Naive B cell (primary cell): ENCODE measurements at regions not wholly inside any gene's neighbourhood (a gene's known extent, or its start where the extent isn't known, plus 50 kb on each side); places are given as distances from the start of the nearest gene placed in this dataset.
A peak's percentile ranks its signal among the peaks of the same experiment; 100 is the strongest.
"Not testable (repeated sequence)": the region's sequence is repeated elsewhere in the genome, so short reads cannot be mapped to it uniquely, and the experiment has no call there.

Source experiments
- ATAC-seq, 2 donors: fragments of 150-1000 bp; cut with Tn5 transposase; 2 replicates each; pipeline ENCODE4 v1.10.0; 2021; ENCODE audit warnings: low read depth in 2 of 2, mild to moderate bottlenecking in 2 of 2, moderate library complexity in 2 of 2
- DNase-seq: peaks from one replicate; pipeline ENCODE4 v3.0.0; 2022
- H3K27ac Mint-ChIP-seq, 6 donors: one replicate each; pipeline ENCODE4 v1.8.0; 2020 to 2022; ENCODE audit warnings: mild to moderate bottlenecking in 6 of 6, mixed read lengths in 6 of 6, moderate library complexity in 5 of 6, inconsistent platforms in 2 of 6
- H3K27me3 Mint-ChIP-seq, 3 donors: one replicate each; pipeline ENCODE4 v1.8.0; 2021 to 2022; ENCODE audit warnings: mixed read lengths in 3 of 3, mild to moderate bottlenecking in 1 of 3
- H3K36me3 Mint-ChIP-seq, 2 donors: one replicate each; pipeline ENCODE4 v1.8.0; 2020 to 2022; ENCODE audit warnings: mixed read lengths in 2 of 2, inconsistent platforms in 1 of 2, mild to moderate bottlenecking in 1 of 2
- H3K4me1 Mint-ChIP-seq, 3 donors: one replicate each; pipeline ENCODE4 v1.8.0; 2020 to 2022; ENCODE audit warnings: mixed read lengths in 3 of 3, inconsistent platforms in 1 of 3, mild to moderate bottlenecking in 1 of 3, moderate library complexity in 1 of 3
- H3K4me3 Mint-ChIP-seq, 8 donors: one replicate each; pipeline ENCODE4 v1.8.0; 2020 to 2022; ENCODE audit warnings: mild to moderate bottlenecking in 8 of 8, mixed read lengths in 8 of 8, moderate library complexity in 8 of 8, inconsistent platforms in 2 of 8
- H3K9me3 Mint-ChIP-seq, 7 donors: one replicate each; pipeline ENCODE4 v1.8.0; 2020 to 2022; ENCODE audit warnings: mixed read lengths in 7 of 7, mild to moderate bottlenecking in 5 of 7, inconsistent platforms in 2 of 7, moderate library complexity in 1 of 7

DNA sequence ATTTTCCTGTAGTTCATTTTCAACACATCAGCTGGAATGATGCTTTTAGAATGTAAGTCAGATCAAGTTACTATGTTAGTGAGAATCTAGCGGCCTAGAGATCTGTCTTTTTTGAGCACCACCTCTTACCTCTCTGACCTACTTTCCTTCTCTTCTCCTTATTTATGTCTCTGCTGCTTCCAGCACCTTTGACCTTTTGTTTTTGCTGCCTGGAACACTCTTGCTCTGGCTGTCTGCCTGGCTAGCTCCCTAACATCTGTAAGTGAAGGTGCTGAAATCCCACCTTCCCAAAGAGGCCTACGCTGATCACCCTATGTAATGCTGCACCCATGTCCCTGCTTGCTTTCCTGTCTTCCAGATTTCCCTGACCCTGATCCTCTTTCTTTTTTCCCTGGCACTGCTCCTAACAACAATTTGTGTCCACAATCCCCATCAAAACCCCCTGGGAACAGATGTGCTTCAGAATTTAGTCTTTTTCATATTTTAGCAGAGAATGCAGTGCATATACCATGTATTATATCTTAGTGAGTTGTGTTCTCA is 87.8 kb downstream of the RFPL4B start:
- Mint-ChIP-seq H3K4me1 (no peaks in the 10 kb centered on the region), H3K9me3 (no peaks in the 10 kb centered on the region)
- no peak for DNase-seq

DNA sequence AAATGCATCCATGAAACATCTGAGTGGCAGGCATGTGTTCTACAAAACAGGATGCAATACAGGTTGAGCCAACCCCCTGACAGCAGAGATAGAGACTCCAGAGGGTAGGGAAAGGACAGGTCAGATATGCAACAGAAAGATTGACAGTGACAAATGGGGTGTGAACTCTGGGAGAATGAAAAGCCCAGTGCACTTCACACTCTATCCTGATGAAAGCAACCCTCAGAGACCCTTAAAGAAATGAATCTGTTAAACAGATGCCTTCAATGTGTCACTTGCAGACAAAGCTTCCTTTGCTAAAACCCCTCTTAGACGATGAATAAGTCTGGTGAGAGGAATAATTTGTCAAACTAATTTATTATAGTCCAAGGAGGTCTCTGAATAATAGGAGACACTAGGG is 89.9 kb downstream of the RFPL4B start:
- Mint-ChIP-seq H3K4me1 (no peaks in the 10 kb centered on the region), H3K4me3 (no peak overlapping the region), H3K9me3 (no peaks in the 10 kb centered on the region), H3K36me3 (no peaks in the 10 kb centered on the region), H3K27ac (no peak overlapping the region), H3K27me3 (no peaks in the 10 kb centered on the region)
- ATAC-seq (no peak), DNase-seq (no peak)

More for the DNA sequence above, 87.8 kb downstream of the RFPL4B start:
- Mint-ChIP-seq H3K36me3 (no peaks in the 10 kb centered on the region), H3K27ac (no peak overlapping the region), H3K27me3 (no peaks in the 10 kb centered on the region), H3K4me3 (no peak overlapping the region)
- no peak for ATAC-seq

DNA sequence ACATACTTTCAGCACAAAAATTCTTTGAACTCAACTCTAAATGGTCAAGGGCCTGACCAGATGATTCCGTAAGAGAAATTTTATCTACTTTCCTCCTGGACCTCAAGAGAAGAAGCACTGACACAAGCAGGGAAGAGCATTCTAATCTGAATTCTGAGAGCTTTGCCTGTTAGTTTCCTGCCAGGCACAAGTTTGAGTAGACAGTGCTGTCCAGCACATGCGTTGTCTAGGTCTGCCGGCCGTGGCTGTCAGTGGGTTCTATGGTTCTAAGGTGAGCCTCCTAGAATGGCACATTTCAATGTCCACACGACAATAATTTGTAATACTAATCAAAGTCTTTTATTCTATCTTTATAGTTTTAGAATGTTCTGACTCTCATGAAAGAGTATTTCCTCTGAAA is 91.9 kb downstream of the RFPL4B start:
- ATAC-seq (no peak), DNase-seq (no peak)
- Mint-ChIP-seq H3K9me3 (no peaks in the 10 kb centered on the region), H3K27ac (peak overlapping the region in 1 of 6 donors; percentile 20), H3K4me3 (no peak overlapping the region), H3K27me3 (no peaks in the 10 kb centered on the region), H3K4me1 (no peaks in the 10 kb centered on the region), H3K36me3 (no peaks in the 10 kb centered on the region)

DNA sequence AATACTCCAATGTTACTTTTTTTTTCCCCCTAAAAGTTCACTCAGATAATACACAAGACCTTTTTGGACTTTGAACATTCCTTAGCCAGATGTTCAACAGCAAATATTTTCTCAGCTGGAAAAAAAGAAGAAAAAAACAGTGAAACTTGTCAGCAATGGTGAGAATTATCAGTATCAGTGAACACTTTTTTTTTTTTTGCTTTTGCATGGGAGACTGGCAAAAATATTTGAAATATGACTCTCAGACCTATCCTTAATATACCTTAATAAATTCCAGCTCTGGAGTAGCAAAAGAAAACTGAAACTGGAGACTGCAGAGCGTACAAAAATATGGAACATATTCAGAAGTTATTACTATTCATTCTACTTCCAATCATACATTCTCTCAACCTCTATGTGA is 92.3 kb downstream of the RFPL4B start:
- H3K4me1 Mint-ChIP-seq, result no peaks in the 10 kb centered on the region

DNA sequence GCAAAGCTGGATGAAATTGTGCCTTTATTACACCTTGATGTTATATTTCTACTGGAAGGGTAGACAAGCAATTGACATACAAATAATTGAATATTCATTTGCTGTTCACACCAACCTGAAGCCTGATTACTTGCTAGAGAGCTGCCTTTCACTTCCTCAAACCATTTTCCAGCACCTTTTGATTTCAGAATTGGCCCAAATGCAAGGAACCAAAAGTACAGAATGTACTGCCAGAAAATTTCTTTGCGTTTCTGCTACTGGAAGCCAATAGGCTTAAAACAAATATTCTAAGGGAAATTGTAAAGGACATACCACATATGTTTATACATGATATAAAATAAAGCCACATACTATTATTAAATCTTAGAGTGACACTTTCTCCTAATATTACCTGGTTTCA is 94.5 kb downstream of the RFPL4B start:
- no peak for ATAC-seq
- Mint-ChIP-seq H3K4me1 (no peaks in the 10 kb centered on the region), H3K27ac (no peak overlapping the region), H3K27me3 (no peaks in the 10 kb centered on the region), H3K9me3 (no peaks in the 10 kb centered on the region), H3K36me3 (no peaks in the 10 kb centered on the region), H3K4me3 (no peak overlapping the region)
- no peak for DNase-seq

More for the DNA sequence above, 92.3 kb downstream of the RFPL4B start:
- no peaks in the 10 kb centered on the region for H3K36me3 Mint-ChIP-seq
- H3K9me3 Mint-ChIP-seq, result no peaks in the 10 kb centered on the region
- no peak for ATAC-seq
- no peak overlapping the region for H3K27ac Mint-ChIP-seq
- no peak for DNase-seq
- no peak overlapping the region for H3K4me3 Mint-ChIP-seq
- H3K27me3 Mint-ChIP-seq, result no peaks in the 10 kb centered on the region

DNA sequence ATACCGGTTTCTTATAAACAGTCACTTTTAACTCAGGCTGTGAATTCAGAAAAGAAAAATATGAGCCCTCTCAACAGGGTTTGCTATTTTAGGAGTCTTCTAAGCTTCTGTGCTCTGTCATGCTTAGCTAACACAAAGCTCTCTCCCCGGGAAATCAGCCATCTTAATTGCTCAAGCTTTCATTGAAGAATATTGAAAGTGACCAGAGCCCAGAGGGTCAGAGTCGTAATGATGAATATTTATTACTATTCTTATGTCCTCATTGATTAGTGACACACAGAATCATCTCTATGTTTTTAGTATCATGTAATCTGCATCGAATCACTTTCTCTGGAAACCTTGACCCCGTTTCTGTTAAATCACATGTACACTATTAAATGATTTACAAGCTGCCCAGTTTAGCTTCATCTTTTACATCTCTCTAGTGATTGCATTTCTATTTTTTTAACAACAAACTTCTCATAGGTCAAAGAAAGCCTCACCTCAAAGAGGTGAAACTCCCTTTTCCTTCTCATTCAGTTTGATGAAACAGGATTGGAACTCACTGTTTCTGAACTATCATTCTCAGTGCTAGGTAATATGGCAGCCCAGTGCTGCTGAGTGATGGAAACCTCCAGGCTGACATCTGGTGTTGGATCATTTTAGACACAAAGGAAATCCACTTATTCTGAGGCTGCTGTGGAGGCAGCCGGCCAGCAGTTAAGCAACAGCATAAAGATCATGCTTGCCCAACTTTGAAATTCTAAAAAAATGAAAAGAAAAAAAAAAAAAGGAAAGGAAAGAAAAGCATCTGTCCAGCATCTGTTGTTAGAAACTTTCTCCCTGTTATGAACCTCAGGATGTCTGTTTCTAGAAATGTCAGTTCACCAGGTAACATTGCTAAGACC is 96.3 kb downstream of the RFPL4B start:
- no peak for DNase-seq
- H3K27me3 Mint-ChIP-seq, result no peaks in the 10 kb centered on the region
- ATAC-seq, result no peak
- no peaks in the 10 kb centered on the region for H3K36me3 Mint-ChIP-seq
- H3K9me3 Mint-ChIP-seq, result no peaks in the 10 kb centered on the region
- no peaks in the 10 kb centered on the region for H3K4me1 Mint-ChIP-seq
- no peak overlapping the region for H3K4me3 Mint-ChIP-seq
- no peak overlapping the region for H3K27ac Mint-ChIP-seq

DNA sequence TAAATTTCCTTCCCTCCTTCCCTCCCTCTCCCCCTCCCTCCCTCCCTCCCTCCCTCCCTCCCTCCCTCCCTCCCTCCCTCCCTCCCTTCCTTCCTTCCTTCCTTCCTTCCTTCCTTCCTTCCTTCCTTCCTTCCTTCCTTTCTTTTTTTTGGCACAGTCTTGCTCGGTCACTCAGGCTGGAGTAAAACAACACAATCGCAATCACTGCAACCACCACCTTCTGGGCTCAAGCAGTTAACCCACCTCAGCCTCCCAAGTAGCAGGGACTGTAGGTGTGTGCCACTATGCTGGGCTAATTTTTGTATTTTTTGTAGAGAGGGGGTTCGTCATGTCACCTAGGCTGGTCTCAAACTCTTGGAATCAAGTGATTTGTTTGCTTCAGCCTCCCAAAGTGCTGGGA is 101.7 kb downstream of the RFPL4B start:
- not testable (repeated sequence) for H3K27me3 Mint-ChIP-seq, H3K27ac Mint-ChIP-seq, H3K4me3 Mint-ChIP-seq, DNase-seq, ATAC-seq, H3K4me1 Mint-ChIP-seq, H3K36me3 Mint-ChIP-seq
- peaks cover 5 to 27% (median 10%) of the 10 kb centered on the region in 7 donors for H3K9me3 Mint-ChIP-seq

DNA sequence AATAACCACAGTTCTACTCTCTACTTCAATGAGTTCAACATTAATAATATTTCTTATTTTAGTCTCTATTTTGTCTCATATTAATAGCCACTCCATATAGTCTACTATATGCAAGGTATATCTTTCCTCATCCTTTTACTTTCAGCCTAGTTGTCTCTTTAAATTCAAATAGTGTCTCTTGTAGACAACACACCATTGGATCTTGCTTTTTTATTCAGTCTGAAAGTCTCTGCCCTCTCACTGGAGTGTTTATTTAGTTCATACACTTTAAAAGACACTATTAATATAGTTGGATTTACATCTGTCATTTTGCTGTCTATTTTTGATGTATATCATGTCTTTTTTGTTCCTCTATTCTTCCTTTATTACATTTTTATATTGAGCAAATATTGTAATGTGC is 103.5 kb downstream of the RFPL4B start:
- no peak for ATAC-seq
- Mint-ChIP-seq H3K4me3 (no peak overlapping the region), H3K36me3 (peaks cover 5% of the 10 kb centered on the region in 2 donors), H3K27me3 (no peaks in the 10 kb centered on the region), H3K9me3 (peaks cover 5 to 27% (median 10%) of the 10 kb centered on the region in 7 donors), H3K27ac (no peak overlapping the region), H3K4me1 (no peaks in the 10 kb centered on the region)
- DNase-seq, result no peak

DNA sequence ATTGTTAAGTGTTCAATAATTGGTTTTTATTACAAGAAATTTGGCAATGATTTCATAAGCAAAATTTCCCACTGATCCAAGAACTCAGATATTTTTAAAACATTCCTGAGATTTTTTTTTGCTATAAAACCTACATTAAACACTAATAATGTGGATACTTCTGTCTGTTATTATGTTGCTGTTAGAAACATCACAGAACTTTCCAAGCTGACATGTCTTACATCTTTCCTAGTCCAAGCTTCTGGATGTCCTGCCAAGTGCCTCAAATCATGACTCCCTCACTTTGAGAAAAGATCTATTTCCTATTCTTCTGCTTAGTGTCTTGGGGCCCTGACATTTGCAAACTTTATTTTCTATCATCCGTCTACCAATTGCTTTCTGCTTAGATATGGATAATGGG is 110.8 kb downstream of the RFPL4B start:
- H3K4me3 Mint-ChIP-seq, result no peak overlapping the region
- H3K36me3 Mint-ChIP-seq, result no peaks in the 10 kb centered on the region
- H3K27me3 Mint-ChIP-seq, result peaks cover 0 to 3% (median 0%) of the 10 kb centered on the region in 3 donors
- no peak for ATAC-seq
- no peak overlapping the region for H3K27ac Mint-ChIP-seq
- DNase-seq, result no peak
- peaks cover 0 to 3% (median 0%) of the 10 kb centered on the region in 7 donors for H3K9me3 Mint-ChIP-seq
- no peaks in the 10 kb centered on the region for H3K4me1 Mint-ChIP-seq

DNA sequence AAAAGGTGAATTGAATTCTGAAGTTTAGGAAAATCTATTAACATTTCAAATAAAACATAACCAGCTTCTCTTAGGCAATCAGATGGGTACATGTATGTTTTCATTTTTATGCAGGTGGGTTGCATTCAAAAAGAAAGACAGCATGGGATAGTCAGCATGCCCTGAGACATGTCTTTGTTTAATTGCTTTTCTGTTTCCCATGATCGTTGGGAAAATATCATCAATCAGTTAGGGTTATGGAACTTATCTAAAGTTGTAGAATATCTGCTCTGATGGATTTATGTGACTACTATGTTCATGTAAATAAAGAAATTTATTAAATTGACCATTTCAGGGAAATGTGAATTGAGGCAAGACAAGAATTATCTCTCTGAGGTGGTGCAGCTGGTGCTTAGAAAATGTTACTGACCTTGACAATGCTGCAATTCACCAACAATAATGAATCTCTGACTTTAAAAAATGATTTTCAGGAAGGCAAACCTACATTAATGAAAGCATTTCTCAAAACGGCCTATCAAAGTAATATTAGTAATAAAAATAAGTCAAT is 112.7 kb downstream of the RFPL4B start:
- peaks cover 0 to 3% (median 0%) of the 10 kb centered on the region in 7 donors for H3K9me3 Mint-ChIP-seq
- ATAC-seq, result no peak
- DNase-seq, result no peak
- no peak overlapping the region for H3K27ac Mint-ChIP-seq
- H3K27me3 Mint-ChIP-seq, result peaks cover 0 to 3% (median 0%) of the 10 kb centered on the region in 3 donors
- no peaks in the 10 kb centered on the region for H3K36me3 Mint-ChIP-seq
- H3K4me1 Mint-ChIP-seq, result no peaks in the 10 kb centered on the region
- H3K4me3 Mint-ChIP-seq, result no peak overlapping the region

DNA sequence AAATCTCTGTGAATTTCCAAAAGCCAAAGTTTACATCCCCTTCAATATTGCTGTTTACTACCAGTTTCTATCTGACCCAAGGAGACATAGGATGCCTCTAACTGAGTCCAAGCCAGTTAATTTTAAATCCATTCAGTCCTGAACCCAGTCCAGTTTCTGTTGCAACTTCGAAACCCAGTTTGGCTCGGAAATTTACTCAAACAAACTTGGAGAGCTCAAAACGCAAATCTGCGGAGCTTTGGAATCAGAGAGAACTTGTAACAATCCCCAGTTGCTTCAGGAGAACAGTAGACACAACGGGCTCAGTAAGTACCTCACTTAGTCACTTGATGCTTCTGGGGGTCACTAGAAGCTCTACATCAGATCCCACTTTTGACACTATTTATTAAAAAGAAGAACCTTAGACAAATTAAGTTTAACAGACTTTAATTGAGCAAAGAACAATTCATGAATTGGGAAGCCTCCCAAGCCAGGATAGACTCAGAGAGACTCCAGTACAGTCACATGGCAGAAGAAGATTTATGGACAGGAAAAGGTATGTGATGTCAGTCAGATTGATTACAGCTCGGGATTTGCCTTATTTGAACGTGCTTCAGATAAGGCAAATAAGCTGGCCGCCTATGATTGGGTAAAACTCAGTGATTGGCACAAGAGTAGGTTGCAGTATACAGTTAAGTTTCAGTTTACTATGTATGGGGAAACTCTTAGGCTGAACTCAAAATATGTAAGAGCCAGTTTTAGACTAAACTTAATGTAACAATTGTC is 118.0 kb downstream of the RFPL4B start:
- DNase-seq (no peak), ATAC-seq (no peak)
- Mint-ChIP-seq H3K27ac (no peak overlapping the region), H3K36me3 (no peaks in the 10 kb centered on the region), H3K9me3 (peaks cover 0 to 2% (median 0%) of the 10 kb centered on the region in 7 donors), H3K4me1 (peaks cover 0 to 4% (median 0%) of the 10 kb centered on the region in 3 donors), H3K27me3 (no peaks in the 10 kb centered on the region), H3K4me3 (no peak overlapping the region)

DNA sequence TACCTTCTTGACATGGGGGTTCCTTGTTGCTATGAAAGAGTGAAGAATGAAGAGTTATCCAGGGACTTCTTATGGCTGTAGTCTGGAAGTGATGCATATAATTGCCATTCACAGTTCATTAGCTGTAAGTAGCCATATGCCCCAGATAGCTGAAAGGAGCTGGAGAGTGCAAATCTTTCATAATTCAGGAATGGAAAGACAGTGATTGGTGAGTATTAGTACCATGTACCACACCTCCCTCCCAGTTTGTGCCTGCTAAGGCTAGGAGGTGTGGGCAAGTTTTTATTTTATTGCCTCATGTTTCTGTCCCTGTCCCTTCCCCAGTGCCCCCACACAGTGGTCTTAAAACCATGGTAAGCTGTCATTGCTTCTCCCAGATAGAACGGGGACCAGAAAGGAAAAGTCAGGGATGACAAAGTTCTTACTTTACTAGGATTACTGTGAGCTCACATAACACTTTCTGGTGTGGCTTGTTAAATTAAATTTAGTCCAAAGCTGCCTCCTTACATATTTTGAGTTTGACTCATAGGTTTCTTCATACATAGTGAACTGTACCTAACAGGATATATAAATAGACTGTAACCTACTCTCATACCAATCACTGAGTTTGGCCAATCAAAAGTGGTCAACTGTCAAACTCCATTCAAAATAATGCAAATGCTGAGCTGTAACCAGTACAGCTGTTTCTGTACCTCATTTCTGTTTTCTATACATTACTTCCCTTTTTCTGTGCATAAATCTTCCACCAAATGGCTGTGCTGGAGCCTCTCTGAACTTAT is 119.4 kb downstream of the RFPL4B start:
- no peak overlapping the region for H3K4me3 Mint-ChIP-seq
- H3K27ac Mint-ChIP-seq, result peak overlapping the region in 1 of 6 donors; percentile 31
- peaks cover 0 to 4% (median 0%) of the 10 kb centered on the region in 3 donors for H3K4me1 Mint-ChIP-seq
- H3K36me3 Mint-ChIP-seq, result no peaks in the 10 kb centered on the region
- DNase-seq (no peak), ATAC-seq (no peak)
- H3K9me3 Mint-ChIP-seq, result peaks cover 0 to 2% (median 0%) of the 10 kb centered on the region in 7 donors
- H3K27me3 Mint-ChIP-seq, result no peaks in the 10 kb centered on the region

DNA sequence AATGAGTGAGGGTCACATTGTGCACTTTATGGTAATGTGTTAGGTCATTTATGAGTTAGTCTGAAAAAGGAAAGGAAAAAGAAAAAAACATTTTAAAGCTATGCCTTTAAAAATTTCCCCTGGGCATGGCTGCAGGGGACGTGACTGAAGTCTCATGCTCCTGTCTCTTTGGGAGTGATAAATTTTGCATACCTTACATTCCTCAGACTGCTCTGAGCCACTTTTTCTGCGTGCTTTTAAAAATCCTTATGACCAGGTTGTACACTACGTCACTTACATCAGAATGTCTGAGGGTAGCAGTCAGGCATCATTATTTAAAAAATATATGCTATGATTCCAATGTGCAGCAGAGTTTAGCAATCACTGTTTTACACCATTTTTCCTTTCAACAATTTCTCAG is 121.2 kb downstream of the RFPL4B start:
- Mint-ChIP-seq H3K4me3 (no peak overlapping the region), H3K4me1 (peaks cover 0 to 4% (median 0%) of the 10 kb centered on the region in 3 donors), H3K27ac (no peak overlapping the region), H3K27me3 (no peaks in the 10 kb centered on the region), H3K36me3 (no peaks in the 10 kb centered on the region), H3K9me3 (peaks cover 0 to 2% (median 0%) of the 10 kb centered on the region in 7 donors)
- DNase-seq (no peak), ATAC-seq (no peak)
